HEK293 (cell line): ENCODE measurements at regions not wholly inside any gene's neighbourhood (a gene's known extent, or its start where the extent isn't known, plus 50 kb on each side); places are given as distances from the start of the nearest gene placed in this dataset.

Experiments used
- CTCF ChIA-PET: fragments of 350-600 bp; formaldehyde crosslinking; extraction: SDS; loops from one replicate; lab custom pipeline; 2021; ENCODE audit warnings: antibody characterized with exemption; lab: Yijun Ruan, JAX
- POLR2A ChIA-PET: fragments of 300-600 bp; formaldehyde crosslinking; extraction: SDS; loops from one replicate; lab custom pipeline; 2020; ENCODE audit warnings: antibody characterized with exemption, inconsistent platforms; lab: Yijun Ruan, JAX
- H3K27ac ChIP-seq: fragments of 200-500 bp; sonication (Bioruptor generic); 2 replicates; pipeline ENCODE4 v1.5.1; 2014; ENCODE audit warnings: low read depth, low read length, control low read depth, inconsistent platforms; ENCODE audit errors: extremely low read depth
- H3K36me3 ChIP-seq, 2 experiments: fragments of 200-500 bp in 1 of 2; sonication (Bioruptor generic) in 1 of 2; 1 replicate in 1 of 2; 2 replicates in 1 of 2; pipeline ENCODE4 v1.5.1; 2014 to 2017; ENCODE audit warnings: inconsistent platforms in 2 of 2, low read length in 2 of 2; ENCODE audit not compliant: control insufficient read depth in 2 of 2, insufficient read depth in 1 of 2
- H3K4me1 ChIP-seq: fragments of 200-500 bp; sonication (Bioruptor generic); 2 replicates; pipeline ENCODE4 v1.5.1; 2014; ENCODE audit warnings: mild to moderate bottlenecking, low read length, inconsistent platforms; ENCODE audit not compliant: control insufficient read depth, insufficient read depth
- H3K4me3 ChIP-seq: 2 replicates; pipeline ENCODE4 v1.5.1; 2011; ENCODE audit warnings: low read depth, mild to moderate bottlenecking, control low read depth, low read length, moderate library complexity
- H3K9me3 ChIP-seq: fragments of 200-500 bp; sonication (Bioruptor generic); 2 replicates; pipeline ENCODE4 v1.5.1; 2014; ENCODE audit warnings: low read depth, low read length, inconsistent platforms; ENCODE audit not compliant: control insufficient read depth, insufficient read depth
- ATF2 ChIP-seq: fragments of 450-650 bp; formaldehyde crosslinking; IDR thresholded peaks from 2 replicates; pipeline ENCODE4 v1.5.1; 2016; ENCODE audit warnings: missing biosample characterization, missing genetic modification characterization, low read depth
- BCL11B ChIP-seq: fragments of 450-650 bp; formaldehyde crosslinking; IDR thresholded peaks from 2 replicates; pipeline ENCODE4 v1.5.1; 2016; ENCODE audit warnings: low read depth, missing biosample characterization, missing genetic modification characterization
- IKZF3 ChIP-seq: fragments of 450-650 bp; IDR thresholded peaks from 2 replicates; pipeline ENCODE4 v1.5.0; 2018; ENCODE audit warnings: missing biosample characterization, mild to moderate bottlenecking, missing genetic modification characterization, moderate library complexity
- OVOL3 ChIP-seq: fragments of 450-650 bp; formaldehyde crosslinking; IDR thresholded peaks from 2 replicates; pipeline ENCODE4 v1.5.1; 2016; ENCODE audit warnings: missing biosample characterization, missing genetic modification characterization
- PATZ1 ChIP-seq: fragments of 450-650 bp; formaldehyde crosslinking; IDR thresholded peaks from 2 replicates; pipeline ENCODE4 v1.5.1; 2016; ENCODE audit warnings: missing biosample characterization, missing genetic modification characterization
- SALL2 ChIP-seq: fragments of 450-650 bp; formaldehyde crosslinking; IDR thresholded peaks from 2 replicates; pipeline ENCODE4 v1.5.0; 2017; ENCODE audit warnings: missing biosample characterization, mild to moderate bottlenecking, missing genetic modification characterization, borderline replicate concordance
- SCRT1 ChIP-seq: fragments of 450-650 bp; formaldehyde crosslinking; IDR thresholded peaks from 2 replicates; pipeline ENCODE4 v1.5.1; 2016; ENCODE audit warnings: missing biosample characterization, missing genetic modification characterization, borderline replicate concordance
- ZBTB11 ChIP-seq: fragments of 450-650 bp; formaldehyde crosslinking; conservative IDR thresholded peaks from 2 replicates; pipeline ENCODE4 v1.5.1; 2016; ENCODE audit warnings: low read depth, missing biosample characterization, missing genetic modification characterization
- ZNF169 ChIP-seq: fragments of 450-650 bp; formaldehyde crosslinking; IDR thresholded peaks from 2 replicates; pipeline ENCODE4 v1.5.1; 2016; ENCODE audit warnings: missing biosample characterization, missing genetic modification characterization
- ZNF174 ChIP-seq: fragments of 450-650 bp; formaldehyde crosslinking; IDR thresholded peaks from 2 replicates; pipeline ENCODE4 v1.5.0; 2017; ENCODE audit warnings: missing biosample characterization, mild to moderate bottlenecking, missing genetic modification characterization
- ZNF24 ChIP-seq: fragments of 450-650 bp; formaldehyde crosslinking; IDR thresholded peaks from 2 replicates; pipeline ENCODE4 v1.5.1; 2016; ENCODE audit warnings: missing biosample characterization, missing genetic modification characterization
- ZNF26 ChIP-seq: fragments of 450-650 bp; formaldehyde crosslinking; IDR thresholded peaks from 2 replicates; pipeline ENCODE4 v1.5.1; 2016; ENCODE audit warnings: missing biosample characterization, missing genetic modification characterization
- ZNF354C ChIP-seq: fragments of 450-650 bp; formaldehyde crosslinking; IDR thresholded peaks from 2 replicates; pipeline ENCODE4 v1.5.1; 2016; ENCODE audit warnings: missing biosample characterization, missing genetic modification characterization, low read depth, borderline replicate concordance
- ZNF426 ChIP-seq: fragments of 450-650 bp; formaldehyde crosslinking; IDR thresholded peaks from 2 replicates; pipeline ENCODE4 v1.5.1; 2017; ENCODE audit warnings: missing biosample characterization, missing genetic modification characterization, mild to moderate bottlenecking, inconsistent platforms, moderate library complexity
- ZNF529 ChIP-seq: fragments of 450-650 bp; formaldehyde crosslinking; IDR thresholded peaks from 2 replicates; pipeline ENCODE4 v1.5.1; 2017; ENCODE audit warnings: missing genetic modification characterization, missing biosample characterization; ENCODE audit not compliant: insufficient replicate concordance
- ZNF561 ChIP-seq: fragments of 450-650 bp; IDR thresholded peaks from 2 replicates; pipeline ENCODE4 v1.5.1; 2018; ENCODE audit warnings: missing biosample characterization, missing genetic modification characterization, borderline replicate concordance
- ZNF701 ChIP-seq: fragments of 450-650 bp; formaldehyde crosslinking; IDR thresholded peaks from 2 replicates; pipeline ENCODE4 v1.5.1; 2016; ENCODE audit warnings: missing biosample characterization, missing genetic modification characterization
- ZNF76 ChIP-seq: fragments of 450-650 bp; formaldehyde crosslinking; IDR thresholded peaks from 2 replicates; pipeline ENCODE4; 2016; ENCODE audit warnings: low read depth, missing biosample characterization, missing genetic modification characterization, borderline replicate concordance
- ZNF837 ChIP-seq: fragments of 450-650 bp; formaldehyde crosslinking; IDR thresholded peaks from 2 replicates; pipeline ENCODE4 v1.5.1; 2016; ENCODE audit warnings: missing biosample characterization, missing genetic modification characterization
- ZSCAN5A ChIP-seq: fragments of 450-650 bp; formaldehyde crosslinking; IDR thresholded peaks from 2 replicates; pipeline ENCODE4 v1.5.1; 2016; ENCODE audit warnings: missing biosample characterization, missing genetic modification characterization

GRCh38 chr6:102417368-102417998, 1024.0 kb downstream of the GRIK2 start:
- Histone ChIP-seq H3K4me1 (no peaks in the 10 kb centered on the region), H3K4me3 (no peak overlapping the region), H3K27ac (no peak overlapping the region), H3K36me3 (no peaks in the 10 kb centered on the region), H3K9me3 (no peaks in the 10 kb centered on the region)
- TF ChIP-seq ZNF76 (tag by site-specific recombination): no peak
- no peak for TF ChIP-seq IKZF3 (tag by site-specific recombination)
- TF ChIP-seq ZNF169 (tag by site-specific recombination): no peak
- no peak for TF ChIP-seq ZNF24 (tag by site-specific recombination)
- TF ChIP-seq SALL2 (tag by site-specific recombination): no peak
- no peak for TF ChIP-seq OVOL3
- TF ChIP-seq ZNF426 (tag by site-specific recombination): no peak
- no peak for TF ChIP-seq PATZ1 (tag by site-specific recombination)
- TF ChIP-seq SCRT1: no peak
- TF ChIP-seq ZNF701 (tag by site-specific recombination): no peak
- TF ChIP-seq ATF2 (tag by site-specific recombination): no peak
- no peak for TF ChIP-seq ZNF561 (tag by site-specific recombination)
- TF ChIP-seq BCL11B (tag by site-specific recombination): no peak
- TF ChIP-seq ZNF837: no peak
- no peak for TF ChIP-seq ZNF174 (tag by site-specific recombination)
- TF ChIP-seq ZSCAN5A (tag by site-specific recombination): no peak
- TF ChIP-seq ZNF354C (tag by site-specific recombination): no peak
- no peak for TF ChIP-seq ZNF26 (tag by site-specific recombination)
- no peak for TF ChIP-seq ZBTB11 (tag by site-specific recombination)
- no peak for TF ChIP-seq ZNF529 (tag by site-specific recombination)
- ChIA-PET POLR2A (no interaction called here), CTCF (no interaction called here)
